ENCODE measurements at regions not wholly inside any gene's neighbourhood (a gene's known extent, or its start where the extent isn't known, plus 50 kb on each side); places are given as distances from the start of the nearest gene placed in this dataset.
"Not testable (repeated sequence)": the region's sequence is repeated elsewhere in the genome, so short reads cannot be mapped to it uniquely, and the experiment has no call there.

DNA sequence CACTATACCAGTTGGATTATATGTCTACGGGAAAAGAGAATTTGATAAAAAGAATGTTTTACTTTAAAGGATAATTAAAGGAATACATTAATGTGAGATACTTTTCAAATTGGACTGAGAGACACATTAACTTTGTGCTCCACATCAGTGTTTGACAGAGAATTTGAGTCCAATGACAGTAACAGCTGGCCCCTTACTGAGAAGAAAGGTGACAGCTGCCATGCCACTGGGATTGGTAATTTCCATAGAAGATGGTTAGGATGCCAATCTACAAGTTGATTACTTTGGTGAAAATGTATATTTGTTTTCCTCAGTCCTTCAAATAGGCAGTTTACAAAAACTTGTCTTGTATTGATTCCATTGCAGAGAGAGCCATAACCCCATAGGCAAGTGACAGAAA, 578.4 kb downstream of the SLCO4C1 start:
- Histone ChIP-seq H3K4me1 (no peaks in the 10 kb centered on the region), H3K27ac (no peak overlapping the region), H3K9me3 (no peaks in the 10 kb centered on the region), H3K27me3 (no peaks in the 10 kb centered on the region), H3K36me3 (no peaks in the 10 kb centered on the region), H3K4me3 (no peak overlapping the region)
- no peak for DNase-seq (ENCODE audit: low spot score in 2 of 2)
- 98 to 99% methylated on average over 1 of the region's 1 CpG for WGBS, 2 donors
- TF ChIP-seq, protein P1, sequence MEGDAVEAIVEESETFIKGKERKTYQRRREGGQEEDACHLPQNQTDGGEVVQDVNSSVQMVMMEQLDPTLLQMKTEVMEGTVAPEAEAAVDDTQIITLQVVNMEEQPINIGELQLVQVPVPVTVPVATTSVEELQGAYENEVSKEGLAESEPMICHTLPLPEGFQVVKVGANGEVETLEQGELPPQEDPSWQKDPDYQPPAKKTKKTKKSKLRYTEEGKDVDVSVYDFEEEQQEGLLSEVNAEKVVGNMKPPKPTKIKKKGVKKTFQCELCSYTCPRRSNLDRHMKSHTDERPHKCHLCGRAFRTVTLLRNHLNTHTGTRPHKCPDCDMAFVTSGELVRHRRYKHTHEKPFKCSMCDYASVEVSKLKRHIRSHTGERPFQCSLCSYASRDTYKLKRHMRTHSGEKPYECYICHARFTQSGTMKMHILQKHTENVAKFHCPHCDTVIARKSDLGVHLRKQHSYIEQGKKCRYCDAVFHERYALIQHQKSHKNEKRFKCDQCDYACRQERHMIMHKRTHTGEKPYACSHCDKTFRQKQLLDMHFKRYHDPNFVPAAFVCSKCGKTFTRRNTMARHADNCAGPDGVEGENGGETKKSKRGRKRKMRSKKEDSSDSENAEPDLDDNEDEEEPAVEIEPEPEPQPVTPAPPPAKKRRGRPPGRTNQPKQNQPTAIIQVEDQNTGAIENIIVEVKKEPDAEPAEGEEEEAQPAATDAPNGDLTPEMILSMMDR (IDR thresholded peaks at IDR 0.05) = no peak
- TF ChIP-seq EP300 (IDR thresholded peaks at IDR 0.05) = no peak
- TF ChIP-seq POLR2A (IDR thresholded peaks at IDR 0.05) = no peak

DNA sequence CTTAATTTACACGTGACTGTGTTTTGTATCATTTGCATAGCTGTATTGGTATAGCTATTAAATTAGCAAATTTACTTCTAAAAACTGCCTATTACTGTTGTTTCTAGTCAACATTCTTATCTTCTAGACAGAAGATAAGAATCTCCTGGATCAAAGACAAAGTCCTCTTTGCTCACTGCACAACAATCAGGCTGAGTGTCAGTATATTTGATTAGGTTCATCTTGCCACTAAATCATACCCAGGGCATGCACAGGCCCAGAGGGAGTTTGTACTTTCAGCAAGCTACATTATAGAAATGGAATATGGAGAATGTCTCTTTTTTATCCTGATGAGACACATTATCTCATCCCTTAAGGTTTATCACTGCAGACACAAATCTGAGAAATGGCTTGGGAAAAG, 579.1 kb downstream of the SLCO4C1 start:
- TF ChIP-seq POLR2A (IDR thresholded peaks at IDR 0.05) (no peak), EP300 (IDR thresholded peaks at IDR 0.05) (no peak)
- TF ChIP-seq, protein P1 (IDR thresholded peaks at IDR 0.05) = no peak

GRCh38 chr5:101715790-101716189, 580.3 kb downstream of the SLCO4C1 start:
- DNase-seq (ENCODE audit: low spot score in 2 of 2); H3K9me3 ChIP-seq; H3K4me3 ChIP-seq; H3K36me3 ChIP-seq; H3K27ac ChIP-seq; H3K4me1 ChIP-seq; H3K27me3 ChIP-seq: not testable (repeated sequence)
- WGBS, 2 donors = 76 to 87% methylated on average over 5 of the region's 5 CpGs

More for the DNA sequence above, 579.1 kb downstream of the SLCO4C1 start:
- Histone ChIP-seq H3K4me3 (no peak overlapping the region), H3K27ac (no peak overlapping the region), H3K27me3 (no peaks in the 10 kb centered on the region), H3K9me3 (no peaks in the 10 kb centered on the region), H3K36me3 (no peaks in the 10 kb centered on the region), H3K4me1 (no peaks in the 10 kb centered on the region)
- DNase-seq (ENCODE audit: low spot score in 2 of 2) = no peak
- 86 to 91% methylated on average over 1 of the region's 1 CpG for WGBS, 2 donors

- TF ChIP-seq, protein P1 (IDR thresholded peaks at IDR 0.05) = no peak
- no peak for TF ChIP-seq POLR2A (IDR thresholded peaks at IDR 0.05)
- TF ChIP-seq EP300 (IDR thresholded peaks at IDR 0.05) = no peak
- no peak overlapping the region for H3K27ac ChIP-seq
Measured at GRCh38 chr5:101689306-101689705, 606.8 kb downstream of the SLCO4C1 start.

DNA sequence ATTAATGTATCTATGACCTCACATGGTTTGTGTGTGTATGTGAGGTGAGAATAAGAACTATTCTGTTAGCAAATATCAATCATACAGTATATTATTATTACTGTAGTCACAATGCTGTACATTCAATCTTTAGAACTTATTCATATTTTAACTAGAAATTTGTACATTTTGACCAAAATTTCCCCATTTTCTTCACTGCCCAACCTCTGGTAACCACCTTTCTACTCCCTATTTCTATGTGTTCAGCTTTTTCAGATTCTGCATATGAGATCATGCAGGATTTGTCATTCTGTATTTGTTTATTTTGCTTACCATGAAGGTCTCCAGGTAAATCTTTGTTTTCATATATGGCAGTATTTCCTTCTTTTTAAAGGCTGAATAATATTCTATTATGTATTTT, 607.9 kb downstream of the SLCO4C1 start:
- Histone ChIP-seq H3K4me1 (no peaks in the 10 kb centered on the region), H3K27me3 (no peaks in the 10 kb centered on the region), H3K27ac (no peak overlapping the region), H3K36me3 (no peaks in the 10 kb centered on the region), H3K4me3 (no peak overlapping the region), H3K9me3 (no peaks in the 10 kb centered on the region)
- TF ChIP-seq POLR2A (IDR thresholded peaks at IDR 0.05) = no peak
- DNase-seq (ENCODE audit: low spot score in 2 of 2) = no peak

More at GRCh38 chr5:101689306-101689705, 606.8 kb downstream of the SLCO4C1 start:
- H3K4me3 ChIP-seq = no peak overlapping the region
- no peaks in the 10 kb centered on the region for H3K27me3 ChIP-seq
- DNase-seq (ENCODE audit: low spot score in 2 of 2) = no peak
- H3K4me1 ChIP-seq = no peaks in the 10 kb centered on the region
- H3K36me3 ChIP-seq = no peaks in the 10 kb centered on the region
- no peaks in the 10 kb centered on the region for H3K9me3 ChIP-seq

DNA sequence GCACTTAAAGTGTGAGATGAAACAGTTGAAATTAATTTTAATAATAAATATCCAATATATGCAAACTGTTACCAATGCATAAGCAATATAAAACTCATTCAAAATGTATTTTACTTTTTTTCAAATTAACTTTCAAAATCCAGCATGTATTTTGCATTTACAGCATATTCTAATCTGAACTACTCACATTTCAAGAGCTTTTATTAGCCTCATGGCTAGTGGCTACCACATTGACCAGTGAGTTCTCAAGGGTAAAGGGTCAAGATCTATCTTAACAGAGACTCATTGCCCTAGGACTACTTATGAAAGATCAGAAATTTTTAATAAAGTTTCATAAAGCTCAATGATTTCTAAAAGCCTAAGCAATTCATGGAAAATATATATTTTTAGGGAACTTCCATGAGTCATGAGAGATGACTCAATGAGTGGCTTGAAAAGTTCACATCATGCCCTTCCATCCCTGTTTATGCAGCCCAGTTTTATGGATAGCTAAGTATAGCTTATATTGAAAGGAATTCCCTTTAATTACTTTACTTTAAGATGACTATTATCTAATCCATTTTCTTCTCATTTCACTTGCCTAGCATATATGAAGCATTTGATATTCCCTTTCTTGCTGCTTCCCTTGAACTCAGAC, 608.6 kb downstream of the SLCO4C1 start:
- Histone ChIP-seq H3K27me3 (no peaks in the 10 kb centered on the region), H3K4me3 (no peak overlapping the region), H3K4me1 (no peaks in the 10 kb centered on the region), H3K36me3 (no peaks in the 10 kb centered on the region), H3K27ac (no peak overlapping the region), H3K9me3 (no peaks in the 10 kb centered on the region)
- TF ChIP-seq, protein P1 (IDR thresholded peaks at IDR 0.05) = no peak
- TF ChIP-seq POLR2A (IDR thresholded peaks at IDR 0.05) (no peak), EP300 (IDR thresholded peaks at IDR 0.05) (no peak)
- DNase-seq (ENCODE audit: low spot score in 2 of 2) = no peak
